ENCODE measurements at regions not wholly inside any gene's neighbourhood (a gene's known extent, or its start where the extent isn't known, plus 50 kb on each side); places are given as distances from the start of the nearest gene placed in this dataset.
"Not testable (repeated sequence)": the region's sequence is repeated elsewhere in the genome, so short reads cannot be mapped to it uniquely, and the experiment has no call there.

DNA sequence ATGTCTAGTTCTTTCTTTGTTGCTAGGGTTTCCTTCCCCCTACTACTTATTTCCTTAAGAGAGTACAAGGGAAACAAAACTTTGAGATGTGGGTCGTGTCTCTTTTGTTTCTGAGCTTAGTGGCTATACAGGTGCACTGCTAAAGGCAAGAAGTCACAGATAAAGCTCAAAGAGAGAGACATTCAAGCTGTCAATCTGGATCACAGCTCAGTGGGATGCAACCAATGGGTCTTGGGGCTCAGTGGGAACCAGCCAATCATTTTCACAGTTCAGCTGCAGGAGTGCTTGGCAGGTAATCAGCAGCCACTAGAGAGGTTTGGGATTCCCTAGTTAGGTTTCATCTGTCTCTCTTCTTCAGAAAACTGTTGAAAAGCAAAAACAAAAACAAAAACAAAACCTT is 135.4 kb upstream of the SGCD start:
- Mint-ChIP-seq H3K9me3 (no peaks in the 10 kb centered on the region), H3K27ac (no peak overlapping the region), H3K36me3 (no peaks in the 10 kb centered on the region)
- DNase-seq (ENCODE audit: low spot score in 2 of 2), result no peak
- no peak for ATAC-seq

DNA sequence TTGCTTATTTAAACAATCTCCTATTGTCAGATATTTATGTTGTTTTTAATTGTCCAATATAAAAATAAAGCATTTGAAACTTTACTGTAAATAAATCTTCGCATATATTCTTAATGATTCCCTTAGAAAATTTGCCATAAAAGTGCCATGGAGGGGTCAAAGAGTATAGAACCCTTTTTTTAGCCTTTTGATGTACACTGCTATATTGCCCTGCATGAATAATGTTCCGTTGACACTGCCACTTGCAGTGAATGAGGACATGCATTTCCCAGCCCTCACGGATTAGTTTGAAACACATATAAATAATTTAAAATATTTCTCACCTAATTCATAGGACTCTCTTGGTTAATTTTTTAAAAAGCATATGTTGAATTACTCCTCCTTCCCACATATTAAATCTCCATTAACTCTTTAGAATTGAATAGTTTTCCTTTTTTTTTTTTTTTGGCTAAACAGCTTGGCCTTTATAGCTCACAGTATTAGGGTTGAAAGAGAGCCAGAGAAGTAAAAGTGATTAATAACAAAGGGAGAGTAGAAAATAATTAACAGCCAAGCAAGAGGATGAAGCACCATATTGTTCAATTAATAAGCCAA is 129.8 kb upstream of the SGCD start:
- Mint-ChIP-seq H3K9me3 (no peaks in the 10 kb centered on the region), H3K27ac (no peak overlapping the region), H3K36me3 (no peaks in the 10 kb centered on the region)
- no peak for ATAC-seq
- no peak for DNase-seq (ENCODE audit: low spot score in 2 of 2)

DNA sequence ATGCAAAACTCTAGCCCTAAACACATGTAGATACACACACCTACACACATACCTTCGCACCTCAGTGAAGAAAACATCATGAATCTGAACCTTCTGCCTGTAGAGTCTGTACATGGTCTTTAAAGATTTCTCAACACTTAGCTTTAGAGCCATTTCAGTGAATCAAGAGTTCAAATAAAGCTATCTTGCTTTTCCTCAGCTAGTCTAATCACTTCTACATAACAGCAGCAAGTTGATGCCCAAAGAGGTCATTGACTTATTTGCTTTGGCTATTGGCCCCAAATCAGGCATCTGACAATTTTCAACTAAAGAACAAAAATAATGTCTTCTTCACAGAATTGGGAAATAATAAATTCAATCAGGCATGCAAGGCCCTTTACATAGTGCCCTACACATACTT is 127.9 kb upstream of the SGCD start:
- Mint-ChIP-seq H3K36me3 (no peaks in the 10 kb centered on the region), H3K9me3 (no peaks in the 10 kb centered on the region), H3K27ac (no peak overlapping the region)
- ATAC-seq (no peak), DNase-seq (ENCODE audit: low spot score in 2 of 2) (no peak)

DNA sequence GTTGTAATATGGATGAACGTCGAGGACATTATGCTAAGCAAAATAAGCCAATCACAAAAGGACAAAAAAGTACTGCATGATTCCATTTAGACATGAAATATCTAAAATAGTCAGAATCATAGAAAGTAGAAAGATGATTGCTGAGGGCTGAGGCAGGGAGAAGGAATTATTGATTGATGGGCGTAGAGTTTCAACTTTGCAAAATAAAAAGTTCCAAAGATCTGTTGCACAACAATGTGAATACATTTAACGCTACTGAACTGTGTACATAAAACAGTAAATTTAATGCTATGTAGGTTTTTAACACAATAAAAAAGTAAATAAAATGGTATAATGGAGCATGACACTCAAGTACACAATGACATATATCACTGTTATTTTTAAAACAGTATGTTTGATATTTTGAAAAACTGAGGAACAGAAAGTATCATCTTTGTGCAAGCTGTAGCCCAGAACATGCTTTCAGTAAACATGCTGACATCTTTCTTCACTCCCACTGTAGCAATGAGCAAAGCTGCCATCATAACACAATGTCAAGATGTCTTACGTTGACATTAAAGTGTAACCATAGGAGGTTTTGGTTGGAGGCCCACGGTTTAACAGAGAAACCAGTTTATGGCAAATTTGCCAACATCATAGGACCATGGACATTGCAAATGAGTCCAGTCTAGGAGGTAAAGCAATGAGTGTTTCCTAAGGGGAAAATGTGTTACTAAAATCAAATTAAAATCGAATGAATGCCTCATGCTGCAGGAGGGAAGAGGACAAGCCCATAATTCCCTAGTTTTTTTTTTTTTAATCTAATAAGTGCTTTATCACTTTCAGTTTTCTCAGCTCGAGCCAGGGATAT is 125.8 kb upstream of the SGCD start:
- Mint-ChIP-seq H3K36me3 (no peaks in the 10 kb centered on the region), H3K27ac (no peak overlapping the region), H3K9me3 (no peaks in the 10 kb centered on the region)
- DNase-seq (ENCODE audit: low spot score in 2 of 2), result no peak
- ATAC-seq, result no peak

- DNase-seq (ENCODE audit: low spot score in 2 of 2) (no peak), ATAC-seq (no peak)
- H3K27ac Mint-ChIP-seq, result no peak overlapping the region
- no peaks in the 10 kb centered on the region for H3K9me3 Mint-ChIP-seq
- no peaks in the 10 kb centered on the region for H3K36me3 Mint-ChIP-seq
These were observed 125.1 kb upstream of the SGCD start for GRCh38 chr5:156201788-156202403.

- ATAC-seq, result no peak
- no peak overlapping the region for H3K27ac Mint-ChIP-seq
- DNase-seq (ENCODE audit: low spot score in 2 of 2), result no peak
- peaks cover 0 to 5% of the 10 kb centered on the region in 2 donors for H3K36me3 Mint-ChIP-seq
- peaks cover 5 to 8% of the 10 kb centered on the region in 2 donors for H3K9me3 Mint-ChIP-seq
These were observed 118.7 kb upstream of the SGCD start for GRCh38 chr5:156208271-156208670.

DNA sequence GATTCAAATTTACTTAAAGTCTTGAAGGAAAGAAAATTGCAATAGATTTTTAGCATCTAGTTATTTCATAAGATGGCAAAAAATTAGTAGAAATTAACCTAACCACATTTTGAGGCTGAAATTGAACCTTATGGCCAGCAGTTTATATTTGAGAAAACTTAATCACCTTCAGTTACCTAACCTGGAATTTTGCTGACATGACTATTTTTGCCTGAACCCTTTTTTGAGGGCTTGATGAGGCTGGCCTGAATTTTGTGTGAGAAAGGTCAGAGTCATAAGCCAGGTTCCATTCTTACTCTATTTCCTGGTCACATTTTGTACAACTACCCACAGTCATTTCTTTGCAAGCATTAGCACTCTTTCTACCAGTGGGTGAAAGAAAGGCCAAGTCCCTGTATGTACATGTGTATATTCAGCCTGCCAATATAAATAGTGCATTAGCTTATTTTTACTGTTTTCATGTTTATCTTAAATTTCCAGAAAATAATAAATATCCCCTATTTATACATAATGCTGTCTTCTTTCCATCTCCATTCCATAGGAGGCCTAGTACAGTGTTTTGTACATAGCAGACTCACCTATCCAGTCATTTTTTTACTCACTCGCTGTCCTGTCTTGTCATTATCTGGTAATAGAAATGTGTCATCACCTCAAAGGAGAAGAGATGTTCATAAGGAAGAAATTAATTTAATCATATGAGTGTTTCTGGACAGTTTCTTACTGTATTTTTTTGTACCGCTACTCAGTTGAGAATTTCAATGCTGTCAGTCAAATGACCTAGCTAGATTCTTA is 108.4 kb upstream of the SGCD start:
- H3K9me3 Mint-ChIP-seq, result no peaks in the 10 kb centered on the region
- no peak for ATAC-seq

DNA sequence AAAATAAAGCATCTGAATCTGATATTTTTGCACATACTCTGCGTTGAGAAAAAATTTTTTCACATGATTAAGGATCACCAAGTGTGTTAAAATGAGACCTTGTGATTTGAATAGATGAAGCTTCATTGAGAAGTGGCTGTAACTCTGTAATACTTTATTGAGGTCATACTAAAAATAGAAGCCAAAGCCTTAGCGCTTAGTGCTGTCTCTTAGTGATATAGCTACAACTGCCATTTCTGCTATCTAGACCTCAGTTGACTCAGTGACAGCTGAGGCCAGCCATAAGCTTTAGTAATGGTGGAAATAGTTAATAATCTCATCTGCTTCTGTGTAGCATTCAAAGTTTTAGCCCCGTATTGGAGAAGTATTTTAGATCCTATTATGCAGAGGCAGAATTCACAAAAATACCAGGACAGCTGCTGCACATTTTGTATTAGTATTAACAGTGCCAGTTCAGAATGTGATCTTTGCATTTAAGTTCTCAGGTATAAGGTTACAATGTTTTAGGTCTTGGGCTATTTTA is 107.4 kb upstream of the SGCD start:
- Mint-ChIP-seq H3K27ac (no peak overlapping the region), H3K36me3 (no peaks in the 10 kb centered on the region), H3K9me3 (no peaks in the 10 kb centered on the region)
- DNase-seq (ENCODE audit: low spot score in 2 of 2) (no peak), ATAC-seq (no peak)

More for the DNA sequence above, 108.4 kb upstream of the SGCD start:
- no peaks in the 10 kb centered on the region for H3K36me3 Mint-ChIP-seq
- H3K27ac Mint-ChIP-seq, result no peak overlapping the region
- no peak for DNase-seq (ENCODE audit: low spot score in 2 of 2)

DNA sequence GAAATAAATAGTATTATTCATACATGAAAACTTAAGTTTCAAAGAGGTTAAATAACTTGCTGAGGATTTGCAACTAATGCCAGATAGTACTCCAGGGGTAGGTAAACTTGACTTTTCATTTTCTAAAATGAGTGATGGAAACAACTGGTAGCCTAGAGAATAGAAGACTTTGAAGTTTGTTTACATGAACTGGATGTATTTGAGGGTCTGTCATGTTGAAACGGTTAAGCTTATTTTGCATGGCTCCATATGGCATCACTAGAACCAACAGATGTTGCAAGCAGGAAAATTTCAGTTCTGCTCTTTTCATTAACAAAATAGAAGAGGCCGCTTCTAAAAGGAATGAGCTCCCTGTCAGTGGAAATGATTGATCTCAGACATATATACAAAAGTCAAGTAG is 105.1 kb upstream of the SGCD start:
- Mint-ChIP-seq H3K27ac (no peak overlapping the region), H3K36me3 (no peaks in the 10 kb centered on the region), H3K9me3 (no peaks in the 10 kb centered on the region)
- no peak for ATAC-seq
- DNase-seq (ENCODE audit: low spot score in 2 of 2), result no peak

- Mint-ChIP-seq H3K9me3 (peaks cover 5% of the 10 kb centered on the region in 2 donors), H3K36me3 (no peaks in the 10 kb centered on the region), H3K27ac (no peak overlapping the region)
- ATAC-seq, result no peak
- DNase-seq (ENCODE audit: low spot score in 2 of 2), result no peak
These were observed 103.4 kb upstream of the SGCD start for GRCh38 chr5:156223547-156223946.

DNA sequence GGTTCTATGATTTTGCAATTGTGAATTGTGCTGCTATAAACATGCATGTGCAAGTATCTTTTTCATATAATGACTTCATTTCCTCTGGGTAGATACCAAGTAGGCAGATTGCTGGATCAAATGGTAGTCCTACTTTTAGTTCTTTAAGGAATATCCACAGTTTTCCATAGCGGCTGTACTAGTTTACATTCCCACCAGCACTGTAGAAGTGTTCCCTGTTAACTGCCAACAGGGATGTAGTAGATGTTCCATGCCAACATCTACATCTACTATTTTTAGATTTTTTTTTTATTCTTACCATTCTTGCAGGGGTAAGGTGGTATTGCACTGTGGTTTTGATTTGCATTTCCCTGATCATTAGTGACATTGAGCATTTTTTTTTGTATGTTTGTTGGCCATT is 100.5 kb upstream of the SGCD start:
- not testable (repeated sequence) for ATAC-seq; H3K9me3 Mint-ChIP-seq; DNase-seq (ENCODE audit: low spot score in 2 of 2); H3K27ac Mint-ChIP-seq; H3K36me3 Mint-ChIP-seq

DNA sequence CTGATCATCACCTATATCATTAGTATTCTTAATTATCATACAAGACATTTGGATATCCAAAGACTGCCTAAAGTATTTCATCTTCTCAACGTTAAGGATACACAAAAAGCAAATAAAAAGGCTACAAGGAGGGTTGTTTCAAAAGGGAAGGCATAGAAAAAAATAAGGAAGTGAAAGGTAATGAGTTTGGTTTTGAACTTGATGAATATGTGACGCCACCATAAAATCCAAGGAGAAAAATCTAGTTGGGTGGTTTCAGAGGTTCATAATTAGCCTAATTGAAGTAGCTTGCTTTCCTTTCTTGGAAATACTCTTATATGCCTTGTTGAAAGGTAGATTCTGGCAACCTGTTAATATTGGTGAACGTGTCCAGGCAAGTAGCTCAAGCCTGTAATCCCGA is 96.1 kb upstream of the SGCD start:
- ATAC-seq (no peak), DNase-seq (ENCODE audit: low spot score in 2 of 2) (no peak)
- H3K27ac Mint-ChIP-seq, result no peak overlapping the region
- peaks cover 5% of the 10 kb centered on the region in 2 donors for H3K9me3 Mint-ChIP-seq
- H3K36me3 Mint-ChIP-seq, result no peaks in the 10 kb centered on the region

DNA sequence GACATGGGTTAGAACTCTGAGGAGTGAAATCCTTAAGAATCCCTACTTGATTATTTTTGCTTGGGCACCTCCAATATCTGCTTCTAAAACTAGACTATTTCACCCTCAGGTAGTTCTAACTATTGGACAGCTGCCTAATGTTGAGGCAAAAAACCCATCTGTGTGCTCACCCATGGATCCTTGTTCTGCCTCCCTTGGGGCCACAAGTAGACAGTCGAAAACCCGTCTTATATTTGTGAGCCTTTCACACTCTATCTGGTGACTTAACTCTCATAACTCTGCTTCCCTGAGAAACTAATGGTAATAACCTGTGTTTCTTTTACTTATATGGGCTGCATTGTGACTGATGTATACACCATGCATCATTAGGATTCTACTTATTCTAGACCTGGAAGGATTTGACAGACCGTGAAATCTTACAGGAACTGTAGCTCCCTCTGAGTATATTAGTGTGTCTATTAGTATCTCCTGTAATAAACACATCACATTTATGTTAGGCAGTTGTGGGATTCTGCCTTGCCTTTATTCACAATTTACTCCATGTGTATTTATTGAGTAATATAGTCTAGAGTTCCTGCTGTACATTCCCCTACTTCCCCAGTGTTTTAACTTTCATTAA is 94.6 kb upstream of the SGCD start:
- no peaks in the 10 kb centered on the region for H3K36me3 Mint-ChIP-seq
- DNase-seq (ENCODE audit: low spot score in 2 of 2) (no peak), ATAC-seq (no peak)
- no peak overlapping the region for H3K27ac Mint-ChIP-seq
- H3K9me3 Mint-ChIP-seq, result peaks cover 5% of the 10 kb centered on the region in 2 donors

DNA sequence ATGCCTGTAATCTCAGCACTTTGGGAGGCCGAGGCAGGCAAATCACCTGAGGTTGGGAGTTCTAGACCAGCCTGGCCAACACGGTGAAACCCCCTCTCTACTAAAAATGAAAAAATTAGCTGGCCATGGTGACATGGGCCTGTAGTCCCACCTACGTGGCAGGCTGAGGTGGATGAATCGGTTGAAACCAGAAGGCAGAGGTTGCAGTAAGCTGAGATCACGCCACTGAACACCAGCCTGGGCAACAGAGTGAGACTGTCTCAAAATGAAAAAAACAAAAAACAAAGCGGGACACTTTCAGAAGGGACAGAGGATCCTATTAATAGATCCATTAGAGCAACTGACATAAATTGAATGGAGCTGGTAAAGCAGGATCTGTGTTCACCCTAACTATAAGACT is 89.6 kb upstream of the SGCD start:
- Mint-ChIP-seq H3K36me3 (no peaks in the 10 kb centered on the region), H3K9me3 (no peaks in the 10 kb centered on the region), H3K27ac (no peak overlapping the region)
- DNase-seq (ENCODE audit: low spot score in 2 of 2), result no peak
- no peak for ATAC-seq

- DNase-seq (ENCODE audit: low spot score in 2 of 2), result no peak
- no peak for ATAC-seq
- Mint-ChIP-seq H3K27ac (no peak overlapping the region), H3K9me3 (no peaks in the 10 kb centered on the region), H3K36me3 (no peaks in the 10 kb centered on the region)
These were observed 87.2 kb upstream of the SGCD start for GRCh38 chr5:156239800-156240199.

GRCh38 chr5:156240414-156240813 is 86.5 kb upstream of the SGCD start:
- Mint-ChIP-seq H3K27ac (no peak overlapping the region), H3K36me3 (no peaks in the 10 kb centered on the region), H3K9me3 (no peaks in the 10 kb centered on the region)
- no peak for DNase-seq (ENCODE audit: low spot score in 2 of 2)
- no peak for ATAC-seq
